ENCODE measurements at regions not wholly inside any gene's neighbourhood (a gene's known extent, or its start where the extent isn't known, plus 50 kb on each side); places are given as distances from the start of the nearest gene placed in this dataset.

- no peak overlapping the region for H3K4me2 ChIP-seq (ENCODE audit: insufficient read depth, insufficient read length, low read length)
- no peaks in the 10 kb centered on the region for H4K20me1 ChIP-seq (ENCODE audit: control insufficient read depth, insufficient read depth, insufficient read length)
- no peak overlapping the region for H3K27ac Mint-ChIP-seq
- H3K18ac ChIP-seq (ENCODE audit: insufficient read length, low read depth, low read length), result no peak overlapping the region
- H3K36me3 Mint-ChIP-seq (ENCODE audit: insufficient read depth in 1 of 3, low read depth in 3 of 3), result no peaks in the 10 kb centered on the region; a peak in 1 of 7 replicates
- H4K8ac ChIP-seq (replicated peaks; ENCODE audit: insufficient read length, low read depth, low read length), result no peak overlapping the region
- no peaks in the 10 kb centered on the region for H3K27me3 ChIP-seq (ENCODE audit: insufficient read depth, low read length)
- no peaks in the 10 kb centered on the region; the same call in 1 of the 2 replicates for H3K27me3 Mint-ChIP-seq (ENCODE audit: low read depth)
- H3K14ac ChIP-seq (ENCODE audit: insufficient read depth, low read length), result no peak overlapping the region
- peaks cover 2% of the 10 kb centered on the region; the same call in 1 of the 2 replicates for H3K4me1 ChIP-seq (ENCODE audit: insufficient read depth, low read length)
- no peak overlapping the region for H4K91ac ChIP-seq (ENCODE audit: insufficient read length, low read depth, low read length)
- H2BK5ac ChIP-seq (ENCODE audit: insufficient read length, low read length), result no peak overlapping the region
- no CpG with 5 or more reads among the region's 2 CpGs for WGBS (ENCODE audit: extremely low coverage, insufficient read length, low lambda C conversion rate)
- no peak overlapping the region for H2BK15ac ChIP-seq (ENCODE audit: low read depth, low read length)
- no peaks in the 10 kb centered on the region for H3K79me2 ChIP-seq (ENCODE audit: insufficient read depth, low read length)
- no peak overlapping the region for H2BK12ac ChIP-seq (ENCODE audit: insufficient read length, low read depth, low read length)
- no peak overlapping the region for H2BK120ac ChIP-seq (ENCODE audit: low read depth, low read length, poor library complexity, severe bottlenecking)
- no peaks in the 10 kb centered on the region for H3K79me1 ChIP-seq (ENCODE audit: insufficient read depth, low read depth, low read length, poor library complexity, severe bottlenecking)
- H2BK20ac ChIP-seq (ENCODE audit: low read depth, low read length, poor library complexity, severe bottlenecking), result no peak overlapping the region
- no peak for TF ChIP-seq CTCF (conservative IDR thresholded peaks at IDR 0.05)
- no peak overlapping the region for H2AFZ ChIP-seq (ENCODE audit: low read length)
- H3K4ac ChIP-seq (ENCODE audit: low read depth, low read length), result no peak overlapping the region
- no peak overlapping the region for H3K9ac ChIP-seq (ENCODE audit: extremely low read depth, insufficient read length, low read length)
- no peak overlapping the region for H2AK5ac ChIP-seq (ENCODE audit: insufficient read length, low read length)
- no peaks in the 10 kb centered on the region for H3K9me3 ChIP-seq (ENCODE audit: control insufficient read depth, low read depth, low read length)
- no peaks in the 10 kb centered on the region for H3K23me2 ChIP-seq (ENCODE audit: insufficient read length, low read depth, low read length, poor library complexity, severe bottlenecking)
- no peak overlapping the region for H3K23ac ChIP-seq (ENCODE audit: insufficient read length, low read depth, low read length)
- H3K4me1 Mint-ChIP-seq, result peaks cover 4 to 11% of the 10 kb centered on the region in 2 experiments; a peak in 3 of 4 replicates
- no peak overlapping the region for H3K27ac ChIP-seq (ENCODE audit: insufficient read length, low read depth, low read length)
- H3K4me3 Mint-ChIP-seq, result no peak overlapping the region
- no peak overlapping the region for H3K56ac ChIP-seq (ENCODE audit: insufficient read length, low read depth, low read length)
- H3K9me3 Mint-ChIP-seq, result no peaks in the 10 kb centered on the region; a peak in 1 of 5 replicates
- DNase-seq, result no peak
- H3T11ph ChIP-seq (ENCODE audit: low read length), result no peak overlapping the region
- no peak overlapping the region for H4K5ac ChIP-seq (ENCODE audit: insufficient read length, low read depth, low read length)
Measured at GRCh38 chr5:5645198-5645597, 222.7 kb downstream of the ICE1 start.
